Dermis blood vessel endothelial cell (primary cell): ENCODE measurements at regions not wholly inside any gene's neighbourhood (a gene's known extent, or its start where the extent isn't known, plus 50 kb on each side); places are given as distances from the start of the nearest gene placed in this dataset.
A peak's percentile ranks its signal among the peaks of the same experiment; 100 is the strongest.

Source experiments
- DNase-seq: peaks from one replicate; pipeline ENCODE4 v3.0.0; 2010

GRCh38 chr11:45067966-45068365 is 78.5 kb upstream of the PRDM11 start:
- no peak for DNase-seq

DNA sequence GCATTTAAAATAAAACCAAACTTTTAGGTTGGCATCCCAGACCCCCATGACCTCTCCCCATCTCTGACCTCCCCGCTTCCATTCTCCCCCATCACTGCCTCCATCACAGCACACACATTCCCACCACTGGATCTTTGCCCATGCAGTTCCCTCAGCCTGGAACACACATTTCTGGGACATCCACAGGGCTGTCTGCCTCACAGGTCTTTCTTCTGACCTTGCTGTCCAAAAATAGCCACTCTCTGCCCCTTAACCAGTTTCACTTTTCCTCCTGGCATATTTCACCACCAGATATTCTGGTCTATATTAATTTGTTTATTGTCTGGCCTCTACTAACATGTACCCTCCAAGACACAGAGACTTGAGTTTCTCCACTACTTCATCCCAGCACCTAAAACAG is 75.2 kb upstream of the PRDM11 start:
- DNase-seq: no peak

- no peak for DNase-seq
Observed at GRCh38 chr11:45073685-45074141, 72.7 kb upstream of the PRDM11 start.

GRCh38 chr11:45075519-45075918 is 70.9 kb upstream of the PRDM11 start:
- DNase-seq: no peak

GRCh38 chr11:45075952-45076351 is 70.5 kb upstream of the PRDM11 start:
- DNase-seq: no peak

DNA sequence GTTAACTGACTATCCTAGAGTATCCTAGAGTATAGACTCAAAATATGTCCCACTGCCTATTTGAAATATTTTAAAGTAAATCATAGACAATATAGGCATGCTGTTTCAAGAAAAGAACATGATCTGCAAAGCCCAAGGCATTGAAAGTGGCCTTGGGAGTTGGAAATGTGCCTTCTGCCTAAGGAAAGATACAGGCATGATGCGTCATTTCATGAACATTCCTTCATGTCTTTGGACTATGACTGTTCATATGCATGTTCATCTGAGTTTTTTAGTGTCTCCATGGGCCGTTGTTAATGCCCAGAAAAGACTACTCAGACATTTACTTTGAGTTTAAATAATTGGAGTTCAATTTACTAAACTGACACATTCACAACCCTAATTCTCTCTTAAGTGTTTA is 69.7 kb upstream of the PRDM11 start:
- no peak for DNase-seq

GRCh38 chr11:45078236-45079074 is 68.0 kb upstream of the PRDM11 start:
- DNase-seq: no peak

- no peak for DNase-seq
Observed at GRCh38 chr11:45079075-45079444, 67.4 kb upstream of the PRDM11 start.

- DNase-seq: no peak
Observed at GRCh38 chr11:45079567-45079942, 66.9 kb upstream of the PRDM11 start.

DNA sequence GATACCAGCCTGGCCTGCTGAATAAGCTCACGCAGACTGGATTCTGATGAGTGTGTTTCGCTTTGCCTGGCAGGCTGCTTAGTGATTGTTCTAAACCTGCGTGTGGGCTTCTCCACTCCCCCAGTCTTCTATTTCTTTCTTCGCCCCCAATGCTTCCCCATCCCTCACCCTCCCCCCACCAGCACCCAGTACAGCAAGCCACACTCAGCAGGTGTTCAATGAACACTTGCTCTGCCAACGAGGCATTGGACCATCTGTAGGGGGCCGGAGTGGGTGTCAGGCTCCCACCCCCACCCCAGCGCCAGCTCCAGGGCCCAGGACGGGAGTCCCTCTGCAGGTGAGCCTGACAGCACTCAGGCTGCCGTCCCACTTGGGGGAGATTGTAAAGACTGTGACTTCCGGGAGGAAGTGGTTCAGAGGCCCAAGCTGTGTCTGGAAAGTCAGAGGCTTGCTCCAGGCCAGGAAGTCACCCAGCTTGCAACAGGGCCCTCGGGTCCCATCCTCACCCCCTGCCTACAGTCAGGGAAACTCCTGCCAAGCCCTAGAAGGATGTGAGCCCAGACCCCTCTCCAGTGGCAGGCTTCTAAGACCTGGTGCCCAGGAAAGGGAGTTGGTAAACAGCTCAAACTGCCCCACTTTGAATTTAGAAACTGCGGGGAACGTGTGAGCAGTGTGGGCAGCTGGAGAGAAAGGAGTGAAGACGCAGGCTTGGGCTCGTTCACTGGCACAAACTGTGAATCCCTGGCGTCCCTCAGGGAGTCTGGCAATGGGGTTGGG is 66.3 kb upstream of the PRDM11 start:
- no peak for DNase-seq

DNA sequence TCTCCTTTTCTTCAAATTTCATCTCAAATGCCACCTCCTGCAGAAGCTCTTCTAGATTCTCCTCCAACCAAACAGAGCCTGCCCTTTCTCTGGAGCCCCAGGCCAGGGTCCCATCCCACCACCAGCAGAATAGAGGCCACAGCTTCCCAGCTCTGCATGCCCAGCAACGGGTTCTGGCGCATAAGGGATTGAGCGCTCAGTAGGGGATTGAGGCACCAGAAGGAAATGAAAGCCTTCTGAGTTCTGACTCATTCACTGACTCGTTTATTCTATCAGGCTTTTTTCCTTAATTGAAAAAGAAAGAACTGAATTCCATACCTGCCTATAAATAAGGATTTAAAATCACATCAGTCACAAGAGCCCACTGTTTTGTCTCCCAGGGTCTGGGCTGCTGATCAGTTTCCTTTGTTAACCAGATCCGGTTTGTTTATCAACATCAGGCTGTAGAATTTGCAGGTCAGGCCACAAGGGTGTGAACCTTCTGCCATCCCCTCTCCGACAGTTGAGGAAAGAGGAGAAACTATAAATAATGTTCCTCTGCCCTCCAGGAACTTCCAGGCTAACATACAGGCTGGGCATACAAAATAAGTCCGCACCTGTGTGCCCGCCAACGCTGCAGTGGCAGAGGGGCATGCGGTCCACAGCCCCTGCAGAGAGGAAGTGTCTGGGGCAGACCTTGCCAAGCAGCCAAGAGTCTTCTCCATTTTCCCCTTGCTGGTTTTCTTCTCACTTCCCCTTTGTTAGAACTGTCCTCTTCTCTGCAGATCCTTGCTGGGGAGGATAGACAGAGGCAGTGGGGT is 63.5 kb upstream of the PRDM11 start:
- no peak for DNase-seq

DNA sequence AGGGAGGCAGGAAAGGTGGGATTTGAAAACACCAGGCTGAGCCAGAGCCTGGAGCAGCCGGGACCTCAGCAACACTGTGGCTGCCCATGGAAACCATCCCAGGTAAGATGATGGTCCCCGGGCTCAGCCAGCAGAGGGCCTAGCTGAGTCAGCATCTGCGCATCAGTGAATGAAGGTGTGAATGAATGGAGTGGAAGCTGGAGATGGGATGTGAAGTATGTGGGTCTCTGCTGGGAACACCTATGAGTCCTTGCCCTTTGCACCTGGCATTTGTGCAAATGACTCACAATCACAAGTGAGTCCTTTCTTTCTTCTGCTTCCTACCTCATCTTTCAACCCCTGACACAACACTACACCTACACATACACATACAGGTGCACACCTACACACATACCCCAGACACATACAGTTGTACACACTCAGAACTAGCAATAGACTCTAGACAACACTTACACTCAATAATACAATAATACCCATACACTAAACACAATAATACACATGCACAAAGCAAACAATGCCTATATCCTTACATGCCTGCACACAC is 62.8 kb upstream of the PRDM11 start:
- peak; percentile 21 for DNase-seq

DNA sequence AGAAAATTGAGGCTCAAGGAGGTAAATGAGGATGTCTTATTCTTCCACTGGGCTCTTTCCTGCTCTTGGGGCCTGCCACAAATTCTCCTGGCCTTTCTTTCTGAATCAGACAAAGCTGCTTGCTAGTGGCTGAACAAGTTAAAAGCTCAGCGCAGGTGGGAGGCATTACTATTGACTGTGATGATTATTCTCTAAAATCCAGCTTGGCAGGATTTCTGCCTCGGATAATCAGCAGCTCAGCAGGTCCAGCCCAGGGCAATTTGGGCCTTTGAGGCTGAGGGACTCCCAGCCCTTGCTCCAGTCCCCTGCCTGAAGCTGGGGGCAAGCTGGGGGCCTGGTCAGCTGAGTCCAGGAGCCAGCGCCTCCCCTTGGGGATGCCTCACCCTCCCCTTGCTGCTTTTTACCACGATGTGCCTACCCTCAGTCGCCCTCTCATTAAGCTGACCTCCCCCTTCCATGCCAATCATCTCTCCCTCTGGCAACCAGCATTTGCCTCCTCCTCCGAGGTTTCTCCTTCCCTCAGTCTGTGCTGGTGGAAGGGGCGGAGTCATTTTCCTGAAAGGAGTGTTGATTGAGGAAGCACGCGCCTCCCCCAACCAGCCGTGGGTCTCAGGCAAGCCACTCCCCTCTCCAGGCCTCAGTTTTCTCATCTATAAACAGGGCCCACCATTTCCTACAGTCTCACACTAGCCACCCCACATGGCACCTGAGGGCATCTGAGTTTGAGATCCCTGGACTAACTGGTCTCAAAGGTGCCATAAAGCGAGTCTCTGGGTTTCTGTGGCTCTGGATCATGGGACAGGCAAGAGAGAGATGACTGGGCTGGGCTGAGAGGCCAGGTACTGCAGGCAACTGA is 60.6 kb upstream of the PRDM11 start:
- DNase-seq: no peak

- DNase-seq: no peak
Observed at GRCh38 chr11:45086526-45086925, 59.9 kb upstream of the PRDM11 start.

GRCh38 chr11:45087086-45087899 is 59.1 kb upstream of the PRDM11 start:
- no peak for DNase-seq

GRCh38 chr11:45087900-45088160 is 58.6 kb upstream of the PRDM11 start:
- DNase-seq: no peak

- DNase-seq: no peak
Observed at GRCh38 chr11:45089251-45089650, 57.2 kb upstream of the PRDM11 start.

GRCh38 chr11:45089676-45090499 is 56.6 kb upstream of the PRDM11 start:
- DNase-seq: no peak

GRCh38 chr11:45090607-45091006 is 55.8 kb upstream of the PRDM11 start:
- DNase-seq: no peak
